ENCODE measurements at regions not wholly inside any gene's neighbourhood (a gene's known extent, or its start where the extent isn't known, plus 50 kb on each side); places are given as distances from the start of the nearest gene placed in this dataset.

- TF ChIP-seq TEAD4 (IDR thresholded peaks at IDR 0.05; ENCODE audit: low read depth, low read length) (no peak), ATF3 (IDR thresholded peaks at IDR 0.05; ENCODE audit: insufficient read depth, low read depth, low read length) (no peak), TCF12 (IDR thresholded peaks at IDR 0.05; ENCODE audit: low read depth, low read length) (no peak), TAF1 (IDR thresholded peaks at IDR 0.05; ENCODE audit: low read depth, low read length) (no peak), YY1 (IDR thresholded peaks at IDR 0.05; ENCODE audit: low read depth, low read length) (no peak), RAD21 (IDR thresholded peaks at IDR 0.05 in 1 of 2, conservative IDR thresholded peaks at IDR 0.05 in 1 of 2; ENCODE audit: low read depth in 2 of 2, low read length in 2 of 2) (no peak)
Measured at GRCh38 chr7:85702348-85702747, 515.5 kb upstream of the SEMA3D start (continued).

All from H1 (cell line).